Non-pigmented ciliary epithelial cell (primary cell): ENCODE measurements at regions not wholly inside any gene's neighbourhood (a gene's known extent, or its start where the extent isn't known, plus 50 kb on each side); places are given as distances from the start of the nearest gene placed in this dataset.
A peak's percentile ranks its signal among the peaks of the same experiment; 100 is the strongest.

ENCODE experiments used
- DNase-seq: peaks from one replicate; pipeline ENCODE4 v3.0.0-alpha.2; 2010; ENCODE audit warnings: low read depth

DNA sequence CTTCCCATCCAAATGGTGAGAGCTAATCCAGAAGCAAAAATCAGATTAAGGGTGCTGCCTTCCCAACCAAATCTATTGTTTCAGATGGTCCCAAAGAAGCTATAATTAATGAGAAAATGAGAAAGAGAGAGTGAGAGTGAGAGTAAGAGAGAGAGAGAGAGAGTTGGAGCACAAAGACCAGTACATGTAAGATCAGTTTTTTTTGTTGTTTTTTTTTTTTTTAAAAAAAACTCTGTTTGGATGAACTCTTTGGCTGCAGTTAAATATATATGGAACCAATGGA is 305.6 kb downstream of the PTEN start:
- no peak for DNase-seq

- no peak for DNase-seq
These were observed 307.2 kb downstream of the PTEN start for GRCh38 chr10:88170628-88171027.

DNA sequence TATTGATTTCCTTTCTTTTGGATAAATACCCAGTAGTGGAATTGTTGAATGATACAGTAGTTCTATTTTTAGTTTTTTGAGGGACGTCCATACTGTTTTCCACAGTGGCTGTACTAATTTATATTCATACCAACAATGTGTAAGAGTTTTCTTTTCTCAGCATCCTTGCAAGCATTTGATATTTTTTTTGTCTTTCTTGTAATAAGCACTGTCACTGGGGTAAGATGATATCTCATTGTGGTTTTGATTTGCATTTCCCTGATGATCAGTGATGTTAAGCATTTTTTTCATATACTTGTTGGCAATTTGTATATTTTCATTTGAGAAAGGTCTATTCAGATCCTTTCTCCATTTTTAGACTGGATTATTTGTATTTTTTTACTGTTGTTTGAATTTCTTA is 308.7 kb downstream of the PTEN start:
- no peak for DNase-seq

DNA sequence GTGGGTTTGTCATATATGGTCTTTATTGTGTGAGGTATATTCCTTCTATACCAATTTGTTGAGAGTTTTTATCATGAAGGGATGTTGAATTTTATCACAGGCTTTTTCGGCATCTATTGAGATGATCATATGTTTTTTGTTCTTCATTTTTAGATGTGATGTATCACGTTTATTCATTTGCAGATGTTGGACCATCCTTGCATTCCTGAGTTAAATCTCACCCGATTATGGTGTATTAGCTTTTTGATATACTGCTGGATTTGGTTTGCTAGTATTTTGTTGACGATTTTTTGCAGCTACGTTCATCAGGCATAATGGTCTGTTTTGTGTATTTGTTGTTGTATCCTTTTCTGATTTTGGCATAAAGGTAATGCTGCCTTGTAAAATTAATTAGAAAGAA is 311.0 kb downstream of the PTEN start:
- no peak for DNase-seq

DNA sequence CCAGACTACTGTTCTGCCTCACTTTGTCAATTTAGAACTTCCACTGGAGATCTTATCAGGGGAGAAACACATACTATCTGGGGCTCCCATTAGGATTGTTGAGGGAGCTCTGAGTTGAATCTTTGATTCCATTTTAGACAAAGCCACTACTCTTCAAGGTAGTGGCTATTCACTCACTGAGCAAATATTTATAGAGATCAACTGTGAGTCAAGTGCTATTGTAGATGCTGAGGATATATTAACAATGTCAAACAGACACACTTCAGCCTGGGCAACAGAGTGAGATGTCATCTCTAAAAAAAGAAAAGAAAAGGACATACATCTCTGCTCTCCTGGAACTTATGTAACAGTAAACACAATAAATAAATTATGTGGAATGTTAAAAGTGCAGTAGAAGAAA is 315.3 kb downstream of the PTEN start:
- no peak for DNase-seq

- DNase-seq: no peak
These were observed 316.4 kb downstream of the PTEN start for GRCh38 chr10:88179831-88180230.

GRCh38 chr10:88181902-88182600 is 318.6 kb downstream of the PTEN start:
- DNase-seq: no peak

DNA sequence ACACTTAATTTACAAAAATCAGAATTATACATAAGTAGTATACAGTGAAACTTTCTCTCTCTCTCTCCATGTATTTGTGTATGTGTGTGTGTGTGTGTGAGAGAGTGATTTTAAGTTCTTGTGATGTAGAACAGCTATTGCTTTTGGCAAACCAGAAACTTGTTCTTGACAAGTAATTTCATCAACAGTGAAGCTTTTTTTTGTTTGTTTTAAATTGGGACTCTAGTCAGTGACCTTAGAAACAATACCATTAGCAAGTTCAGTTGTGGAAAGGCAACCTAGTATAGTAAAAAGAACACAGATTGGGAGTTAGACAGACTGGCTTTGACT is 319.1 kb downstream of the PTEN start:
- no peak for DNase-seq

DNA sequence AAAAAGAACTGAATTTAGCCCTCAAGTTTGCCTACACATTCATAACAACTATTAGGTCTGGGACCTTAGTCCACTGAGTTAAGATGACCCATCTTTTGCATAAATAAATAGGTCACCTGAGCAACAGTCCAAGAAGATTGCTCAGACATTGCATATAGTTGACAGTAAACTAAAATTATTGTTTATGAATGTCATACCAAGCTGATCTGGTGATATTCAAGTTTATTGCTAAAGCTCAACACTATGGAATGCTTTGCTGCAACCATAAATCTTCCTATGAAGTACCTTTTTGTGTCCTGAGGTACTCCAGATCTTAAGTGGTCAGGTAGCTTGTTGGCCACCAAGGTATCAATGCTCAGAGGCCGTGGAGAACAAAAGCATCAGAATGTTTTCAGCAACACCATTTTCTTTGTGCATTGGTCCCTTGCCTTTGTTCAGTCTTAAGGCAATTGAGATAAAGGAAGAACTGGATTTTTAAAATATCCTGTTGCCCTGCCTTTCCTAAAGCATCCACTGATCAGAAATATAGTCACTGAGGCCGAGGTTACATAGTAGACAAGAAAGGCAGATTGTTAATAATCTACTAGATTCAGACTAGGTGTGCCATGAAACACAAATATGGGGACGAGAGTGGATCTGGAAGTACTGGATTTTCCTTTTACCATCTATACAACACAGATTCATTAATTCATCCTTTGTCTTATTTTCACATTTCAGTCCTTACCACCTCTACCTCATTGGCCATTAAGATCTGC is 321.3 kb downstream of the PTEN start:
- no peak for DNase-seq

- no peak for DNase-seq
These were observed 322.4 kb downstream of the PTEN start for GRCh38 chr10:88185830-88186229.

GRCh38 chr10:88186335-88186734 is 322.9 kb downstream of the PTEN start:
- DNase-seq: peak; percentile 50

- no peak for DNase-seq
These were observed 324.0 kb downstream of the PTEN start for GRCh38 chr10:88187472-88187871.

DNA sequence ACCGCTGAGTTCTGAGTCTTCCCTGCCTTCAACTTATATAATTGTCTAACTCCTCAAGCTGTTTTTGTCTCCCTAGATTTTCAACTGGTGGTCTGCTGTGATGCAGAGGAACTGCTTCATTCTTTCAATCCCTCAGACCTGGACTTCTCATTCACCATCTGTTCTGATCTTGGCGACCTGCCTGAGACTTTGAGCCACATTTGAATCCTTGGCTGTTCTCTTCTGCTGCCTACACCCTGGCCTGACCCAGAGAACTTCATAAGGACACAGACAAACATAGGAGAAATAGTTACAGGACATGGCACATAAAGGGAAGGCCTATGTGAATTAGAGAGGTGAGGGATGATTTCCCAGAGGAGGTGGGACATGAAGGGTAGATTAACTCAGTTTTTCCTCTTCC is 326.7 kb downstream of the PTEN start:
- DNase-seq: no peak

DNA sequence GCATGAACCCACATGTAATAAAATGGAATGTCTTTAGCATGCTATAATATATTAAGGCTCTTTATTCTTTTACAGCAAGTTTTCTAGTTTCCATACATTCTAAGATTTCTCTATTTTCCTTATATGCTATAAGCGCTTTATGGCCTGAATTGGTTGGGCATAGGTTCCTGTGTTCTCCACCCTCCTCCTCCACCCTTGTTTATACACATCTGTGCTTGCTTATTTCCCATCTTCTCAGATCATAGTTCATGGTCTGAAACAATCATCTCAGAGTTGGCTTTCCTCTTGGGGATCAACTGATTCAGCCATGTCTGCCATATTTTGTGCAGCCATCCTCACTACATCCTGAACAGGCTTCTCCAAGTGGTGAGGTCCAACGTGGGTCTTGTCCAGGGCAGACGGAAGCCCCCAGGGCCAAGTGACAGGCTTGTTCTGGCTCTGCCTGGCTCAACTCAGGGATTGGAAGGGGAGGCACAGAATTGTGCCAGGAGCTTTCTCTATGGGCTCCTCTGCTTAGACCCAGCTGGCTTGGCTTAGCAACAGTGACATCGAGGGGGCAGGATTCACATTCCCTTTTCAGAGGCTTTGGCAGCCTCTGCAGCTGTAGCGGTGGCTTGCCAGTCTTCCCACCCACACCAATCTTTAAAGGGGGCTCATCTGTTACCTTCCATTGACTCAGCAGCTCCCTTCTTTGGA is 327.3 kb downstream of the PTEN start:
- DNase-seq: no peak

- no peak for DNase-seq
These were observed 329.6 kb downstream of the PTEN start for GRCh38 chr10:88193018-88193417.

GRCh38 chr10:88194041-88194887 is 330.8 kb downstream of the PTEN start:
- DNase-seq: no peak

- no peak for DNase-seq
These were observed 331.5 kb downstream of the PTEN start for GRCh38 chr10:88194961-88195367.

GRCh38 chr10:88195841-88196240 is 332.4 kb downstream of the PTEN start:
- no peak for DNase-seq

DNA sequence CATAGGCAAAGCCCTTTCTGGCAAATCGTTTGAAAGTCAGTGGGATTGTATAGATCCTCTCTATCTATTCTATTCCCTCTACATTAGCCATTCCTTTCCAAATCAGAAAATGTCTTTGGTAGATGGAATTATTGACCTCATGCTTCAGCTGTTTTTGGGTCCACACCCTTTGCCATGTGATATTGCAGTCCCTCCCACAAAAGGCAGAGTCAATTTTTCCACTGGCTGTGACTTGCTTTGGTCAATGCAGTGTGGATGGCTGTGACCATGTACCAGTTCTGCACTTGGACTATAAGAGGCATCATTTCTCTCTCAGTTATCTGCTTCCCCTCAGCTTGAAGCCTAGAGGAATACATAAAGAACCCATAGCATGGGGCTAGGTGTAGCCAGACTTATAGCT is 332.9 kb downstream of the PTEN start:
- DNase-seq: no peak

GRCh38 chr10:88198023-88198422 is 334.6 kb downstream of the PTEN start:
- DNase-seq: no peak

DNA sequence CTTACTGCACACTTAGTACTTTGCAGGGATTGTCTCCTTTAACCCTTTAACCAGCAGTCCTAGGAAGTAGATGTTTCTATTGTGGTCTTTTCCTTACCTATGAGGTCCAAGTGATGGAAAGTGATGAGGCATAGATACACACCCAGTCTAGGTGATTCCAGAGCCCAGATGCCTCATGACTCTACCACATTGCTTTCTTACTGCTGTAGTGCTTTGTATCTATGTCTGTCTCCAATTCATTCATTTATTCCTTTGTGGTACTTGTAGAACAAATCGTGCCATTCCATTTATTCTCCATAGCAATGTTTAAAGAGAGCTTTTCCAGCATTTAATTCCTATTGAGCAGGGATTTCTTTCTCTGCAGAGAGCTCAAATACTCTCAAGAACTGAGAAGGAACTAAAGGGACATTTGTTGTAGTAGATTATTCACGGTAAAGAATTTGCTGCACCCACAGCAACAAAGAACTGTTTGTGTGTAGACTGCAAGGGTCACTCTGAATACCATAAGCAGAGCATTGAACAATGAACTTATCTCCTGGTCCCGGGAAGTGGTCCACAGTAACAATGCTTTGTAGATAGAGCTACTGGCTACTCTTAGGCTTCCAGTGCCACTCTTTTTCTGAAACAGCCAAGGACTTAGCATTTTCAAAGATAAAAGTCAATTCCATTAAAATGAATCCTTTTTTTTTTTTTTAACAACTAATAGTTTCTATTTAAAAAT is 337.0 kb downstream of the PTEN start:
- DNase-seq: no peak

- no peak for DNase-seq
These were observed 342.5 kb downstream of the PTEN start for GRCh38 chr10:88205842-88206446.
